Ishikawa (cell line): ENCODE measurements at regions not wholly inside any gene's neighbourhood (a gene's known extent, or its start where the extent isn't known, plus 50 kb on each side); places are given as distances from the start of the nearest gene placed in this dataset.

Experiments used
- CEBPB ChIP-seq: IDR thresholded peaks from 2 replicates; pipeline ENCODE4 v1.6.1; 2012
- CREB1 ChIP-seq: IDR thresholded peaks from 2 replicates; pipeline ENCODE4 v1.6.1; 2012; ENCODE audit warnings: low read depth
- EGR1 ChIP-seq: IDR thresholded peaks from 2 replicates; pipeline ENCODE4 v1.6.1; 2012
- EP300 ChIP-seq: IDR thresholded peaks from 2 replicates; pipeline ENCODE4 v1.6.1; 2012; ENCODE audit warnings: borderline replicate concordance
- FOXM1 ChIP-seq: IDR thresholded peaks from 2 replicates; pipeline ENCODE4 v1.6.1; 2012; ENCODE audit warnings: low read depth, borderline replicate concordance
- NFIC ChIP-seq: IDR thresholded peaks from 2 replicates; pipeline ENCODE4 v1.6.1; 2012
- RAD21 ChIP-seq: IDR thresholded peaks from 2 replicates; pipeline ENCODE4 v1.6.1; 2012; ENCODE audit warnings: low read depth
- REST ChIP-seq: IDR thresholded peaks from 2 replicates; pipeline ENCODE4 v1.6.1; 2012; ENCODE audit warnings: low read depth, mild to moderate bottlenecking
- TAF1 ChIP-seq: IDR thresholded peaks from 2 replicates; pipeline ENCODE4 v1.6.1; 2012; ENCODE audit warnings: low read depth, mild to moderate bottlenecking
- TCF12 ChIP-seq: IDR thresholded peaks from 2 replicates; pipeline ENCODE4 v1.6.1; 2012; ENCODE audit warnings: low read depth
- TEAD4 ChIP-seq: IDR thresholded peaks from 2 replicates; pipeline ENCODE4 v1.6.1; 2012
- YY1 ChIP-seq: IDR thresholded peaks from 2 replicates; pipeline ENCODE4 v1.6.1; 2012; ENCODE audit warnings: low read depth
- ZBTB7A ChIP-seq: IDR thresholded peaks from 2 replicates; pipeline ENCODE4 v1.6.1; 2012; ENCODE audit warnings: low read depth
- TF ChIP-seq, protein P1 (sequence below): IDR thresholded peaks from 2 replicates; pipeline ENCODE4 v1.6.1; 2012
- TF ChIP-seq, protein P2 (sequence below): IDR thresholded peaks from 2 replicates; pipeline ENCODE4 v1.6.1; 2012

- no peak for TF ChIP-seq ZBTB7A
- TF ChIP-seq TEAD4: no peak
- no peak for TF ChIP-seq CEBPB
- no peak for TF ChIP-seq TAF1
- no peak for TF ChIP-seq REST
- no peak for TF ChIP-seq EGR1
These were observed 52.3 kb upstream of the IRX2 start for GRCh38 chr5:2803751-2804150.

DNA sequence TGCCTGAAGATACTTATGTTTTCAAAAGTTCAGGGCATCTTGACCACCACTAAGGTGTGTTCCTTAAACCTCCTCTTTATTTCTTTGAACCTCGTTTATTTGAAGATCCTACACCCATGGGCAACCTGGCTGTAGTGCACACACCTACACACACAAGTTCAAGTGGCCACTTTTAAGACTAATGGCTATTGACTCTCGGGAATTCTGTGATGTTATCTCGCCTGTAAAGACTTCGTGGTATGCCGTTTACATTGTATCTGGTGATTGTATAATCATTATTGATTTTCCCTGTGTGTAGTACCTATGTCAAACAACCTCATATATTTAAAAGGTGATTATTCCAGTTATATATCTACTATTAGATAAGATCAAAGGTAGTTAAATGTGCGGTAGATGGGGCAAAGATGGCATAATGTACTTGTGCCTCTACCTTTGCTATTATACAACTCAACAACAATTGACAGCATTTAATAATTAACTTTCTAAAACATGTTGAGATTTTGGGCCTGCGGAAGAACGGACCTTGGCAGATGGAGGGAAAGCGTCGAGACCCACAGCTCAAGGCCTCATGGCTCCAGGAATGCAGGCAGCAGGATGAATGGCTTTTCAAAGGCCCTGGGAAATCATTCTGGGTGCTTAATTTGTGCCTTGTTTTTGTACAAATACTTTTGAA lies 51.4 kb upstream of the IRX2 start:
- TF ChIP-seq, protein P1, sequence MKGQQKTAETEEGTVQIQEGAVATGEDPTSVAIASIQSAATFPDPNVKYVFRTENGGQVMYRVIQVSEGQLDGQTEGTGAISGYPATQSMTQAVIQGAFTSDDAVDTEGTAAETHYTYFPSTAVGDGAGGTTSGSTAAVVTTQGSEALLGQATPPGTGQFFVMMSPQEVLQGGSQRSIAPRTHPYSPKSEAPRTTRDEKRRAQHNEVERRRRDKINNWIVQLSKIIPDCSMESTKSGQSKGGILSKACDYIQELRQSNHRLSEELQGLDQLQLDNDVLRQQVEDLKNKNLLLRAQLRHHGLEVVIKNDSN: no peak
- TF ChIP-seq EGR1 (no peak), TAF1 (no peak), ZBTB7A (no peak), REST (no peak), RAD21 (no peak), TEAD4 (no peak), CEBPB (no peak), CREB1 (no peak), EP300 (no peak), NFIC (no peak), YY1 (no peak), TCF12 (no peak), FOXM1 (no peak)
- TF ChIP-seq, protein P2, sequence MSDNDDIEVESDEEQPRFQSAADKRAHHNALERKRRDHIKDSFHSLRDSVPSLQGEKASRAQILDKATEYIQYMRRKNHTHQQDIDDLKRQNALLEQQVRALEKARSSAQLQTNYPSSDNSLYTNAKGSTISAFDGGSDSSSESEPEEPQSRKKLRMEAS: no peak

DNA sequence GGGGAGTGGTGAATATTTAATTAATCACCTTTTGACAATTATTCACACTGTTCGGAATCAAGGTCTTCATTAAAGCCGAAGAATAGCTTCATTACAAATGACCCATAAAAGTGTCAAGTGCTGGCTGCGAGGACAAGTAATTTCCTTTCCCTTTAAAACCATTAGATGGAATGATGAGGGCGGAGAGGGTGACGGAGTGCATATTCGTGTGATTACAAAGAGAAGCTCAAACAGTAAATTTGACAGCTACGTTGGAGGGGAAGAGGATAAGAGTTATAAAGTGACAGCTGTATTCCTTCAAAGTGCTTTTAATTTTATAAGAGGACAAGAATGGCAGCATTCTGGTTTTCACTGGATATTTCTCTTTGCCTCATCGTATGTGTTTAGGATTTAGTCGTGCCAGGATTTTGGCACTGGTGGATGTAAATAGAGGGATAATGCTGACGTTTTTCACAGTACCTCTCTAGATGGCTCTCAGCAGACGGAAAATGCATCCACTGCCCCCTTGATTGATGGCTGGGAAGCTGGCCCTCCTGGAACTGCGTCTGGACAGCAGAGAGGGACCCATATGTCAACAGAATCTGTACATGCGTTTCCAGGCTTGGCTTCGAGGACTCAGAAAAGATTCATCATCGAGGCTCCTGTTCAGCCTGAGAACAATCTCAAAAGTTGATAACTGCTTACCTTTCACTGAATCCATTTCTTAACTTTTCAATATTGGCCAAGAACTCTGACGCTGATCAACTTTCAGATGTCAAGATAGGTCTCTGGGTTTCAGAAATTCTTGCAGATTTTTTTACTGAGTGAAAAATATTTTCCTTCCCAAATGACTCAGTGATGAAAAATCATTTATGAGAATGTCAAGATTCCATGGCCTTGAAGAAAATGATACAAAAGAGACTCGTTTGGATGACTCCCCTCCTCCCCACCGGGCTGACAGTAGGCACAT lies 50.4 kb upstream of the IRX2 start:
- no peak for TF ChIP-seq EP300
- TF ChIP-seq TCF12: no peak
- no peak for TF ChIP-seq ZBTB7A
- no peak for TF ChIP-seq CEBPB
- no peak for TF ChIP-seq EGR1
- no peak for TF ChIP-seq NFIC
- no peak for TF ChIP-seq TAF1
- TF ChIP-seq, protein P1: no peak
- no peak for TF ChIP-seq RAD21
- TF ChIP-seq YY1: no peak
- no peak for TF ChIP-seq REST
- no peak for TF ChIP-seq FOXM1
- TF ChIP-seq, protein P2: no peak
- TF ChIP-seq TEAD4: no peak
